Esophagus squamous epithelium (tissue), 5 donors: ENCODE measurements at regions not wholly inside any gene's neighbourhood (a gene's known extent, or its start where the extent isn't known, plus 50 kb on each side); places are given as distances from the start of the nearest gene placed in this dataset.

Source experiments
- DNase-seq: peaks from one replicate; lab custom pipeline; 2025; lab: John Stamatoyannopoulos, UW
- H3K27ac ChIP-seq, 4 donors: fragments of 200-600 bp; sonication (generic); one replicate each; pipeline ENCODE4 v1.5.1; 2016 to 2019; ENCODE audit warnings: mild to moderate bottlenecking in 1 of 4
- H3K27me3 ChIP-seq, 4 donors: fragments of 200-600 bp; sonication (generic); 1 replicate in 3 of 4; 2 replicates in 1 of 4; pipeline versions ENCODE4 v1.5.1 to v1.6.0; 2017 to 2021; ENCODE audit warnings: antibody characterized with exemption in 1 of 4
- H3K36me3 ChIP-seq, 3 donors: fragments of 200-600 bp; sonication (generic); one replicate each; pipeline ENCODE4 v1.5.1; 2016 to 2019
- H3K4me1 ChIP-seq, 3 donors: fragments of 200-600 bp; sonication (generic); one replicate each; pipeline ENCODE4 v1.5.1; 2017 to 2019
- H3K4me3 ChIP-seq, 4 donors: fragments of 200-600 bp; sonication (generic); 1 replicate in 3 of 4; 2 replicates in 1 of 4; pipeline ENCODE4 v1.5.1; 2016 to 2019; ENCODE audit warnings: mild to moderate bottlenecking in 2 of 4, moderate library complexity in 1 of 4
- H3K9me3 ChIP-seq, 3 donors: fragments of 200-600 bp; sonication (generic); one replicate each; pipeline ENCODE4 v1.5.1; 2016 to 2019
- POLR2A ChIP-seq, 4 donors: fragments of 450-650 bp; IDR thresholded peaks; one replicate each; pipeline ENCODE4 v1.6.1; 2017; ENCODE audit warnings: antibody characterized with exemption in 4 of 4, mild to moderate bottlenecking in 4 of 4, moderate library complexity in 3 of 4
- WGBS, 2 donors: methylation state at CpG; one replicate each; pipeline ENCODE4 v1.1.5; 2018; 5-methylcytosine and 5-hydroxymethylcytosine counted together
- intact Hi-C: fragments of 100-400 bp; cut with DNase I; formaldehyde crosslinking; loops from one replicate; pipeline ENCODE4 v1.15.0; 2022
- TF ChIP-seq, protein P1 (sequence below), 6 experiments: fragments of 450-650 bp in 4 of 6; fragments of 200-600 bp in 2 of 6; sonication (generic) in 2 of 6; IDR thresholded peaks; one replicate each; pipeline ENCODE4 v1.5.1; 2016 to 2019; ENCODE audit warnings: antibody characterized with exemption in 6 of 6, mild to moderate bottlenecking in 4 of 6, moderate library complexity in 4 of 6
- donor health status: DM: yes; HTN: yes; CAD: no.

DNA sequence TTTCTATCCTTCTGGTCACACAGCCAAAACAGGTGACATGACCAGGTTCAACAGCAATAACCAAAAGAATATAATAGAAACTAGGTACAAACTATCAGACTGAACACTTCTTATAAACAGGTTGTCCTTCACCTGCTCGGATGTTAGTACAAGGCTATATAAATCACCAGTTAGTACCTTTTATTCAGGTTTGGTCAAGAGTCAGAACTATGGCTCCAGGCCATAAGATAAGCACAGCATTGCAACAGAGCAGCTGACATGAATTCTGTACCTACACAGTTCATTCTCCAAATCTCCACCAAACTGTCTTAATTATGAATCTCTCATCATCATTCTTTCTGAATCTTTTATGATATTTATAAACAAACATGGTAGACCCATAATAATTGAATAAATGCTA, 123.9 kb downstream of the DIO2 start:
- no peak overlapping the region for H3K4me3 ChIP-seq
- H3K36me3 ChIP-seq = no peaks in the 10 kb centered on the region
- no peaks in the 10 kb centered on the region for H3K4me1 ChIP-seq
- intact Hi-C loops = no loop called here
- DNase-seq = no peak
- WGBS, 2 donors = 73 to 74% methylated on average over 1 of the region's 1 CpG
- no peaks in the 10 kb centered on the region for H3K27me3 ChIP-seq
- peaks cover 0 to 5% (median 0%) of the 10 kb centered on the region in 3 donors for H3K9me3 ChIP-seq
- TF ChIP-seq, protein P1, sequence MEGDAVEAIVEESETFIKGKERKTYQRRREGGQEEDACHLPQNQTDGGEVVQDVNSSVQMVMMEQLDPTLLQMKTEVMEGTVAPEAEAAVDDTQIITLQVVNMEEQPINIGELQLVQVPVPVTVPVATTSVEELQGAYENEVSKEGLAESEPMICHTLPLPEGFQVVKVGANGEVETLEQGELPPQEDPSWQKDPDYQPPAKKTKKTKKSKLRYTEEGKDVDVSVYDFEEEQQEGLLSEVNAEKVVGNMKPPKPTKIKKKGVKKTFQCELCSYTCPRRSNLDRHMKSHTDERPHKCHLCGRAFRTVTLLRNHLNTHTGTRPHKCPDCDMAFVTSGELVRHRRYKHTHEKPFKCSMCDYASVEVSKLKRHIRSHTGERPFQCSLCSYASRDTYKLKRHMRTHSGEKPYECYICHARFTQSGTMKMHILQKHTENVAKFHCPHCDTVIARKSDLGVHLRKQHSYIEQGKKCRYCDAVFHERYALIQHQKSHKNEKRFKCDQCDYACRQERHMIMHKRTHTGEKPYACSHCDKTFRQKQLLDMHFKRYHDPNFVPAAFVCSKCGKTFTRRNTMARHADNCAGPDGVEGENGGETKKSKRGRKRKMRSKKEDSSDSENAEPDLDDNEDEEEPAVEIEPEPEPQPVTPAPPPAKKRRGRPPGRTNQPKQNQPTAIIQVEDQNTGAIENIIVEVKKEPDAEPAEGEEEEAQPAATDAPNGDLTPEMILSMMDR (IDR thresholded peaks at IDR 0.05) = no peak
- TF ChIP-seq POLR2A (IDR thresholded peaks at IDR 0.05) = no peak
- H3K27ac ChIP-seq = no peak overlapping the region

DNA sequence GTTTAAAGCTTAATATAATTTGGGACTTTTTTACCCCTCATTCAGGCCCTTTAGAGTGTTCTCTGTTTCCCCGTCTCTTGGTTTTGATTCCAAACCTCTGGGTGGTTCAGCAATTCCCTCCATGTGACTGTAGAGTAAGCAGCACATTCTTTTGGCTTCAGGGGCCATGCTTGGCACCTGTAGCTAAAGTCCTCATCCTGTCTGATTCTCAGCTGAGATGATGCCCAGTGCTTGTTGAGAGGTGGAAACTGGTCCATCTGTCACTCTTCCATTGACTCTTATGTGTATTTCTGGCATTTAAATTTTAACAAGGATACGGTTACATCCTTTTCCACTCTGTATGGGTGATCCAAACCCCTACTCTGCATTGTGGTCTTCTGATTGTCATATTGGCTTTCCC, 127.1 kb downstream of the DIO2 start:
- 76 to 82% methylated on average over 2 of the region's 2 CpGs for WGBS, 2 donors
- intact Hi-C loops = no loop called here
- no peaks in the 10 kb centered on the region for H3K4me1 ChIP-seq
- TF ChIP-seq, protein P1 (IDR thresholded peaks at IDR 0.05) = no peak
- TF ChIP-seq POLR2A (IDR thresholded peaks at IDR 0.05) = no peak
- DNase-seq = no peak
- no peaks in the 10 kb centered on the region for H3K27me3 ChIP-seq
- peaks cover 0 to 5% (median 0%) of the 10 kb centered on the region in 3 donors for H3K9me3 ChIP-seq
- no peak overlapping the region for H3K4me3 ChIP-seq
- no peaks in the 10 kb centered on the region for H3K36me3 ChIP-seq
- no peak overlapping the region for H3K27ac ChIP-seq

DNA sequence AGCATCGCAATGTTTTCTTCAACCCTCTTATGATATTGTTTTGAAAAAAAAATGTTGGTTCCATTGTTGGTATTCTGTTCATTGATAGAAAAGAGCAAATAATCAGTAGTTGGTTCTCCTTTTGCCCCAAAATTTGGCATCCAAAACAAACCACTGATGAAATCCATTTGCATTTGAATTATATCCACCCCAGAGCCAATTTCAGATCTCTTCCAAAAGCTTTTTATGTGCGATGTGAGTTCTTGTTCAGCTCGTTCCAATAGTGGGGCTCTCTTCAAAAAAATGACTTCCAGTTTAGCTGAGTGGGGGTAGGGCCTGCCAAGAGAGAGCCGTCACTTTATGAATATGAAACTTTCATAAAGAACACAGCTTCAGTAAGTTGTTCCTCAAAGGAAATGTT, 130.7 kb downstream of the DIO2 start:
- H3K4me1 ChIP-seq = peaks cover 0 to 5% (median 0%) of the 10 kb centered on the region in 3 donors
- H3K27me3 ChIP-seq = no peaks in the 10 kb centered on the region
- DNase-seq = no peak
- H3K9me3 ChIP-seq = no peaks in the 10 kb centered on the region
- no peaks in the 10 kb centered on the region for H3K36me3 ChIP-seq
- H3K27ac ChIP-seq = no peak overlapping the region
- 41 to 75% methylated on average over 4 of the region's 4 CpGs for WGBS, 2 donors
- no peak for TF ChIP-seq POLR2A (IDR thresholded peaks at IDR 0.05)
- TF ChIP-seq, protein P1 (IDR thresholded peaks at IDR 0.05) = no peak
- intact Hi-C loops = no loop called here
- H3K4me3 ChIP-seq = no peak overlapping the region

DNA sequence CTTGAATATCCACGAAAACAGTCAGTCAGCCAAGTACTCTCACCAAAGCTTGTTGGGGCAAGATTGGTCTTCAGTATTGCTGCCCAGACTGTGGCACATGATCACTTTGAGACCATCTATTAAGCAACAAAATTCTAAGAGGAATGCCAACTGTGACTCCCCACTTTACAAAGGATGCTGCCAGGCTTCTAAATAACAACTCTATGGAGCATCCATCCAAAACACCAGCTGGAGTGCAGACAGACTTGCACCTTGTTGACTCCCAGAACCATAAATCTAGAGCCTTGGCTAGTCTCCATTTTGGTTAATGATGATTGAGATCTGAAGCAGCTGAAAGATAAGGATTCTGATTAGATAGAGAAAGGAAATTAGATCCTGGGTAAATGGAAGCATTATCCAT, 132.8 kb downstream of the DIO2 start:
- intact Hi-C loops = no loop called here
- H3K9me3 ChIP-seq = no peaks in the 10 kb centered on the region
- TF ChIP-seq POLR2A (IDR thresholded peaks at IDR 0.05) = no peak
- TF ChIP-seq, protein P1 (IDR thresholded peaks at IDR 0.05) = no peak
- no peak overlapping the region for H3K4me3 ChIP-seq
- no peaks in the 10 kb centered on the region for H3K36me3 ChIP-seq
- no peaks in the 10 kb centered on the region for H3K27me3 ChIP-seq
- 33 to 62% methylated on average over 1 of the region's 1 CpG for WGBS, 2 donors
- no peak overlapping the region for H3K27ac ChIP-seq
- H3K4me1 ChIP-seq = peaks cover 0 to 5% (median 0%) of the 10 kb centered on the region in 3 donors
- DNase-seq = no peak

DNA sequence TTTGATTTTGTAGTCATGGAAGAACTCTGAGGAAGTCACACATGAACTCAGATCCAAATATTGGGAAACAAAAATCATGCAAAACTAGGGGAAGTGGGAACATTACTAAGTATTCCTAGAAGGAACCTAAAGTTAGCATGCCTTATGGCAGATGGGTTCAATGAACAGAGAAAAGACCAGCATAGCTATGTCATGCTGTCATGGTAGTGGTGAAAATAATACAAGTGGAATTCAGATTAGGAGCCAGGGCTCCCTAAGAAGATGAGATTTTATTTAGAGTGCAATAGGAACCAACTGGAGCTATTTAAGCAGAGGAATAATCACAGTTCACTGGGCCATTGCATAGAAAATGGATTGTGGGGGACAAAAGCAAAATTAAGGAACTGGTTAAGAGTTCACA, 134.0 kb downstream of the DIO2 start:
- Histone ChIP-seq H3K36me3 (no peaks in the 10 kb centered on the region), H3K9me3 (peaks cover 0 to 4% (median 3%) of the 10 kb centered on the region in 3 donors), H3K4me1 (peaks cover 0 to 5% (median 0%) of the 10 kb centered on the region in 3 donors), H3K27me3 (no peaks in the 10 kb centered on the region), H3K27ac (no peak overlapping the region), H3K4me3 (no peak overlapping the region)
- intact Hi-C loops = no loop called here
- no peak for DNase-seq
- TF ChIP-seq POLR2A (IDR thresholded peaks at IDR 0.05) = no peak
- TF ChIP-seq, protein P1 (IDR thresholded peaks at IDR 0.05) = no peak
